Thymus (tissue), 11 donors: ENCODE measurements at regions not wholly inside any gene's neighbourhood (a gene's known extent, or its start where the extent isn't known, plus 50 kb on each side); places are given as distances from the start of the nearest gene placed in this dataset.
A peak's percentile ranks its signal among the peaks of the same experiment; 100 is the strongest.
"Not testable (repeated sequence)": the region's sequence is repeated elsewhere in the genome, so short reads cannot be mapped to it uniquely, and the experiment has no call there.

Experiments
- DNase-seq, 9 donors: peaks; one replicate each; pipeline ENCODE4 v3.0.0-alpha.2; 2013; ENCODE audit warnings: low spot score in 9 of 9, low read depth in 6 of 9, missing footprints in 1 of 9
- H3K27ac ChIP-seq, 2 donors: one replicate each; pipeline ENCODE4 v1.5.1; 2013; ENCODE audit warnings: control low read depth in 1 of 2, low read depth in 1 of 2, low read length in 1 of 2, mild to moderate bottlenecking in 1 of 2, moderate library complexity in 1 of 2
- H3K27me3 ChIP-seq, 2 donors: one replicate each; pipeline ENCODE4 v1.5.1; 2013; ENCODE audit warnings: low read length in 1 of 2; ENCODE audit not compliant: control insufficient read depth in 2 of 2, insufficient read depth in 1 of 2
- H3K36me3 ChIP-seq, 2 donors: one replicate each; pipeline ENCODE4 v1.5.1; 2013; ENCODE audit warnings: low read length in 1 of 2, mild to moderate bottlenecking in 1 of 2, moderate library complexity in 1 of 2; ENCODE audit not compliant: control insufficient read depth in 2 of 2, insufficient read depth in 2 of 2
- H3K4me1 ChIP-seq, 2 donors: one replicate each; pipeline ENCODE4 v1.5.1; 2013; ENCODE audit warnings: low read length in 2 of 2; ENCODE audit not compliant: control insufficient read depth in 2 of 2, insufficient read depth in 2 of 2
- H3K4me3 ChIP-seq, 2 donors: one replicate each; pipeline ENCODE4 v1.5.1; 2013; ENCODE audit warnings: low read length in 2 of 2, control low read depth in 1 of 2, mild to moderate bottlenecking in 1 of 2
- H3K9me3 ChIP-seq, 2 donors: one replicate each; pipeline ENCODE4 v1.5.1; 2013; ENCODE audit warnings: low read length in 1 of 2, mild to moderate bottlenecking in 1 of 2; ENCODE audit not compliant: control insufficient read depth in 2 of 2, insufficient read depth in 1 of 2
- WGBS: extraction: QIAGEN DNeasy Blood & Tissue Kit; methylation state at CpG from one replicate; pipeline ENCODE4 v1.1.7; 2013; 5-methylcytosine and 5-hydroxymethylcytosine counted together
- donor health status: healthy.

- H3K27me3 ChIP-seq, H3K9me3 ChIP-seq, H3K36me3 ChIP-seq, H3K4me1 ChIP-seq, H3K27ac ChIP-seq, H3K4me3 ChIP-seq, DNase-seq: not testable (repeated sequence)
- 86% methylated on average over 1 of the region's 1 CpG for WGBS
Measured at GRCh38 chr16:16552819-16553340, 173.9 kb downstream of the NPIPA7 start.

GRCh38 chr16:16559179-16559740 lies 180.3 kb downstream of the NPIPA7 start:
- H3K9me3 ChIP-seq, H3K27me3 ChIP-seq, H3K27ac ChIP-seq, H3K4me1 ChIP-seq, H3K4me3 ChIP-seq, H3K36me3 ChIP-seq, DNase-seq: not testable (repeated sequence)
- 86% methylated on average over 6 of the region's 9 CpGs for whole genome bisulfite sequencing

- DNase-seq, H3K9me3 ChIP-seq, H3K27ac ChIP-seq, H3K4me3 ChIP-seq, H3K27me3 ChIP-seq, H3K36me3 ChIP-seq, H3K4me1 ChIP-seq: not testable (repeated sequence)
- WGBS: 83% methylated on average over 5 of the region's 5 CpGs
Measured at GRCh38 chr16:16561532-16561931, 182.6 kb downstream of the NPIPA7 start.

GRCh38 chr16:16563962-16564361 lies 185.0 kb downstream of the NPIPA7 start:
- H3K9me3 ChIP-seq, DNase-seq: not testable (repeated sequence)
- WGBS: no CpG with 5 or more reads among the region's 5 CpGs

GRCh38 chr16:16565326-16565725 lies 186.4 kb downstream of the NPIPA7 start:
- WGBS: no CpG with 5 or more reads among the region's 7 CpGs
- H3K27ac ChIP-seq, H3K4me3 ChIP-seq, H3K4me1 ChIP-seq, H3K9me3 ChIP-seq, DNase-seq, H3K36me3 ChIP-seq, H3K27me3 ChIP-seq: not testable (repeated sequence)

More at GRCh38 chr16:16563962-16564361, 185.0 kb downstream of the NPIPA7 start:
- not testable (repeated sequence) for H3K27me3 ChIP-seq, H3K4me3 ChIP-seq, H3K4me1 ChIP-seq, H3K36me3 ChIP-seq, H3K27ac ChIP-seq

GRCh38 chr16:16570055-16570454 lies 191.1 kb downstream of the NPIPA7 start:
- not testable (repeated sequence) for H3K36me3 ChIP-seq, H3K4me1 ChIP-seq, H3K27ac ChIP-seq, H3K4me3 ChIP-seq, H3K9me3 ChIP-seq, H3K27me3 ChIP-seq
- 75% methylated on average over 5 of the region's 5 CpGs for WGBS
- peak in 1 of 9 donors; percentile 5 for DNase-seq

- H3K9me3 ChIP-seq, DNase-seq, H3K27me3 ChIP-seq, H3K36me3 ChIP-seq, H3K27ac ChIP-seq, H3K4me1 ChIP-seq, H3K4me3 ChIP-seq: not testable (repeated sequence)
- 33% methylated on average over 2 of the region's 2 CpGs for WGBS
Measured at GRCh38 chr16:16570874-16571273, 191.9 kb downstream of the NPIPA7 start.

- not testable (repeated sequence) for H3K4me1 ChIP-seq, H3K27me3 ChIP-seq, H3K4me3 ChIP-seq, H3K36me3 ChIP-seq, DNase-seq, H3K27ac ChIP-seq, H3K9me3 ChIP-seq
- 85% methylated on average over 9 of the region's 10 CpGs for WGBS
Measured at GRCh38 chr16:16572130-16572774, 193.3 kb downstream of the NPIPA7 start.

GRCh38 chr16:16577062-16577461 lies 198.1 kb downstream of the NPIPA7 start:
- 76% methylated on average over 5 of the region's 5 CpGs for WGBS
- H3K27ac ChIP-seq, H3K4me3 ChIP-seq, H3K4me1 ChIP-seq, DNase-seq, H3K9me3 ChIP-seq, H3K27me3 ChIP-seq, H3K36me3 ChIP-seq: not testable (repeated sequence)
